Activated CD4-positive, alpha-beta memory T cell treated with anti-CD3 and anti-CD28 coated beads for 36 hours (primary cell): ENCODE measurements at regions not wholly inside any gene's neighbourhood (a gene's known extent, or its start where the extent isn't known, plus 50 kb on each side); places are given as distances from the start of the nearest gene placed in this dataset.

ENCODE experiments used
- CTCF ChIA-PET: fragments of 350-600 bp; sonication (Branson Sonifier 250); formaldehyde crosslinking; loops from one replicate; lab custom pipeline; 2021; ENCODE audit warnings: antibody characterized with exemption, inconsistent platforms; lab: Charles Lee
- POLR2A ChIA-PET: fragments of 350-600 bp; sonication (Branson Sonifier 250); formaldehyde crosslinking; loops from one replicate; lab custom pipeline; 2021; ENCODE audit warnings: antibody characterized with exemption; lab: Charles Lee
- DNase-seq: peaks from one replicate; pipeline ENCODE4 v3.0.0-alpha.2; 2020
- H3K27ac Mint-ChIP-seq: one replicate; pipeline ENCODE4 v1.8.0; 2021; ENCODE audit warnings: mixed read lengths
- H3K27me3 Mint-ChIP-seq: one replicate; pipeline ENCODE4 v1.8.0; 2021; ENCODE audit warnings: mixed read lengths
- H3K36me3 Mint-ChIP-seq: one replicate; pipeline ENCODE4 v1.8.0; 2021; ENCODE audit warnings: mixed read lengths
- H3K4me1 Mint-ChIP-seq: one replicate; pipeline ENCODE4 v1.8.0; 2021; ENCODE audit warnings: low read depth, mixed read lengths
- H3K4me3 Mint-ChIP-seq: one replicate; pipeline ENCODE4 v1.8.0; 2021; ENCODE audit warnings: mild to moderate bottlenecking, mixed read lengths
- H3K9me3 Mint-ChIP-seq: one replicate; pipeline ENCODE4 v1.8.0; 2021; ENCODE audit warnings: mixed read lengths
- intact Hi-C: fragments of 100-400 bp; cut with micrococcal nuclease; formaldehyde crosslinking; loops from one replicate; pipeline ENCODE4 v1.15.1; 2023

DNA sequence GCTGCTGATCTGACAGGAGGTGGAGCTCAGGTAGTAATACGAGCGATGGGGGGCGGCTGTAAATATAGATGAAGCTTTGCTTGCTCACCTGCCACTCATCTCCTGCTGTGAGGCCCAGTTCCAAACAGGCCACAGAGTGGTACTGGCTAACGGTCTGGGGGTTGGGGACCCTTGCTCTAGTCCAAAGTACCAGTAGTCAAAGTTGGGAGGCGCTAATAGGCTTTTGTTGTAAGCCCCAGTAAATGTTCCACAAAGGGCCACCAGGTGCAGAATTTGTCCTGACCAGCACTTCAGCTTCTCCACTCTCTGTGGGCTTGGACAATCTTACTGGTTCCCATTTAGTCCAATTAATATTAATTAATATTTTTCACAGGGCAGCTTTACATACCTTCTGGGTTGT, 206.6 kb downstream of the ACTR3B start:
- peaks cover 1% of the 10 kb centered on the region for H3K27me3 Mint-ChIP-seq
- no peak overlapping the region for H3K27ac Mint-ChIP-seq
- H3K4me3 Mint-ChIP-seq = no peak overlapping the region
- CTCF ChIA-PET = no interaction called here
- intact Hi-C loops = no loop called here
- DNase-seq = no peak
- H3K9me3 Mint-ChIP-seq = peaks cover 17% of the 10 kb centered on the region
- no peaks in the 10 kb centered on the region for H3K36me3 Mint-ChIP-seq
- no peaks in the 10 kb centered on the region for H3K4me1 Mint-ChIP-seq
- POLR2A ChIA-PET = no interaction called here

DNA sequence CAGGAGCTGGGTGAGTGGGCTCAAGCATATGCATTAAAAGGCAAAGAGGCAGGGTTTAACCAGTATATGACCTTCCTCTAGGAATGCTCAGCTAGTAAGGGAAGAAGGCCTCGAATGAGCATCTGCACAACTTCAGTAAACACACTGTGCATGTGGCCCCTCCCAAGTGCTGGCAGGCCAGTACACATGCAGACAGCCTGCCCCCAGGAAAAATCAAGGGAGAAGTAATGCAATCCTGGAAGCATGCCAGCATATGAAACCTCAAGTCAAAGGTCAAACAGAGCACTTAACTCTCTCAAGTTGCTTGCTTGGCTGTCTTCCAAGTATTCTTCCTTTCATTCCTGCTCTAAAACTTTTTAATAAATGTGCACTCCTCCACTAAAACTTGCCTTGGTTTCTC, 208.4 kb downstream of the ACTR3B start:
- Mint-ChIP-seq H3K4me3 (no peak overlapping the region), H3K36me3 (no peaks in the 10 kb centered on the region), H3K27ac (no peak overlapping the region), H3K9me3 (peaks cover 9% of the 10 kb centered on the region), H3K27me3 (peaks cover 1% of the 10 kb centered on the region), H3K4me1 (no peaks in the 10 kb centered on the region)
- ChIA-PET CTCF (no interaction called here), POLR2A (no interaction called here)
- no peak for DNase-seq
- intact Hi-C loops = no loop called here

DNA sequence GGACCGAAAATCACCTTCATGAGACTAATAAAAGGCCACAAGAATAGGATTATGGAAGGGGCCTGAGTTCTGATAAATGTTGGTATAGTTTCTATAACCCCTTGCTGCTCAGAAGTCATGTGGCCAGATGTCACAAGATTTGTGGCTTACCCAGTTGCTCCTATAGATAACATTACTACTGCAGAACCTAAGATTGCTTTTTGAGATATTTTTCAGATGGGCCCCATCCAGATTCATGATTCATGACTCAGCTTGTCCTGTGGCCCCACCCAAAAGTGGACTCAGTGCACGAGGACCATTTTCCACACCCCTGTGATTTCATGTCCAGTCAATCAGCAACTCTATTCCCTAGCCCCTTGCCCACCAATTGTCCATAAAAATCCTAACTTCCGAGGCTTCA, 209.0 kb downstream of the ACTR3B start:
- no peak for DNase-seq
- intact Hi-C loops = no loop called here
- Mint-ChIP-seq H3K9me3 (peaks cover 9% of the 10 kb centered on the region), H3K27ac (no peak overlapping the region), H3K27me3 (peaks cover 1% of the 10 kb centered on the region), H3K4me1 (no peaks in the 10 kb centered on the region), H3K4me3 (no peak overlapping the region), H3K36me3 (no peaks in the 10 kb centered on the region)
- ChIA-PET CTCF (no interaction called here), POLR2A (no interaction called here)

DNA sequence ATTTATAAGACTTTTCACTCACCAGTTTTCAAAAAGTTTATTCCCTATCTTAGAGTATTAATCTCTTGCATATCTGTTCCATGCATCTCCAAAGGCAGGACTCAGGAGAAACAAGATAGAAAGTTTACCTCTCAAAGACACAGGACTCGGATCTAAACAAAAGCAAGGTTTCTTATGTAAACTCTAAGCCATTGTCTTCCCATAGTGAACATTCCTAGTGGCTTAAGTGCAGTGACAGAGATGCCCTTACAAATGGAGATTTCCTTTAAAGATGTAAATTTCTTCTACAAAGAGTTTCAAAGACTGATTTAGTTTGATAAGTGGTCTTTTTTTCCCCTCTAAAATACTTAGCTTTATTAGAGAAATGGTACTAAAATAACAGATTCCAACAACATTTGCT, 209.8 kb downstream of the ACTR3B start:
- POLR2A ChIA-PET = no interaction called here
- CTCF ChIA-PET = no interaction called here

DNA sequence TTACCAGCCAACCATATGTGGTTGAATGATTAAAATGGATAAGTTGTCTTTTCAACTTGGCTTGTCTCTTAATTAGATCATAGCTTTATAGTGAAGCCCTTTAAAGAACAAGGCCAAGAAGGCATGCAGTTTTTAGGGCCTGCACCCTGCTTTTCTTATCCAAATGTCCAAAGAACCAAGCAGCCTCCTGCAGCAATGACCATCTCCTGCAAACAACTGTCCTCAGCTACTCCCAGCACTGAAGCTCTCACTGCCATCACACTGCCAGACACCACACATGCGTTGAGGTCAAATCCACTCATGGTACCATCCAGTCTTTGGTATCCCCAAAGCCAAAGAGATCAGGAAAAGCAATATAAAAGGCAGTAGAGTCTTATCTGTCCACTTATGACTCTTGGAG, 210.3 kb downstream of the ACTR3B start:
- Mint-ChIP-seq H3K36me3 (no peaks in the 10 kb centered on the region), H3K4me3 (no peak overlapping the region), H3K9me3 (peaks cover 9% of the 10 kb centered on the region), H3K4me1 (no peaks in the 10 kb centered on the region), H3K27me3 (peaks cover 1% of the 10 kb centered on the region), H3K27ac (no peak overlapping the region)
- ChIA-PET POLR2A (no interaction called here), CTCF (no interaction called here)
- no peak for DNase-seq
- intact Hi-C loops = no loop called here

More for the DNA sequence above, 209.8 kb downstream of the ACTR3B start:
- no peak for DNase-seq
- peaks cover 1% of the 10 kb centered on the region for H3K27me3 Mint-ChIP-seq
- H3K27ac Mint-ChIP-seq = no peak overlapping the region
- peaks cover 9% of the 10 kb centered on the region for H3K9me3 Mint-ChIP-seq
- intact Hi-C loops = no loop called here
- H3K4me3 Mint-ChIP-seq = no peak overlapping the region
- no peaks in the 10 kb centered on the region for H3K4me1 Mint-ChIP-seq
- no peaks in the 10 kb centered on the region for H3K36me3 Mint-ChIP-seq

DNA sequence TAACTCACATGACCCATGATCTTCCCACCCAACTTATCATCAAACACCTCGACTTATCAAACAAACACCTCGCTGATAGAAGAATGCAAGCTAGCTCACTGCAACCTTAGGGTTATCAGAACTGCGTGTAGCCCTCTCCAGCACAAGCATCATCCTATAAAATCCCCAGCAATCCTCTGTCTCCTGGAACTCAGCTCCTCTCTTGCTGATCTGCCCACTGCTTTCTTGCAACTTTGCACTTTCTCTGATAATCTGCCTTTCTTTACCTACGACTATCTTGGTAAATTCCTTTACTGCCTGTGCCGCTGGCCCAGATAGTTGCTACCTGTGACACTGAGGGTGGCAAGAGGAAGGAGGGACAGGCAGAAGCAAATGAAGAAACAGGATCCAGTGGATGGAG, 210.9 kb downstream of the ACTR3B start:
- DNase-seq = no peak
- intact Hi-C loops = no loop called here
- ChIA-PET POLR2A (no interaction called here), CTCF (no interaction called here)
- Mint-ChIP-seq H3K36me3 (no peaks in the 10 kb centered on the region), H3K27me3 (peaks cover 1% of the 10 kb centered on the region), H3K27ac (no peak overlapping the region), H3K4me1 (no peaks in the 10 kb centered on the region), H3K4me3 (no peak overlapping the region), H3K9me3 (peaks cover 9% of the 10 kb centered on the region)

DNA sequence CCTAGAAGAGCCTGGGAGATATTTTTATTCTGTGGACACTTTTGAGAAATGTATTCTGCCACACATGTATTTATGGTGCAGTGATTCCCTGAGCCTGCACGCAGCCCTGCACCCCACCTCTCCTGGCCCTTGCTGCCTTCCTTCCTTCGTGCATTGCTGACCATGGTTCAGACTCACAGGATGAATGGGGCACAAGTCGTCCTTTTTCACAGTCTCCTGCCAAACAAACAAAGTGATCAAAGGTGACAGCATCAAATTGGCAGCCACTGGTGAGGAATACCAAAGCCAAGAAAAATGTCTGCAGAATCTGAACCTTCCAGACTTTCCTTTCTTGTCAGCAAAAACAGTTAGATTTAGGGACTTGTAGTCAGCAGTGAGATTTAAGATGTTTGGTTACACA, 215.0 kb downstream of the ACTR3B start:
- H3K27ac Mint-ChIP-seq = no peak overlapping the region
- ChIA-PET POLR2A (no interaction called here), CTCF (no interaction called here)
- no peak overlapping the region for H3K4me3 Mint-ChIP-seq
- intact Hi-C loops = no loop called here
- no peaks in the 10 kb centered on the region for H3K4me1 Mint-ChIP-seq
- H3K27me3 Mint-ChIP-seq = peaks cover 1% of the 10 kb centered on the region
- H3K36me3 Mint-ChIP-seq = no peaks in the 10 kb centered on the region
- no peaks in the 10 kb centered on the region for H3K9me3 Mint-ChIP-seq
- no peak for DNase-seq

DNA sequence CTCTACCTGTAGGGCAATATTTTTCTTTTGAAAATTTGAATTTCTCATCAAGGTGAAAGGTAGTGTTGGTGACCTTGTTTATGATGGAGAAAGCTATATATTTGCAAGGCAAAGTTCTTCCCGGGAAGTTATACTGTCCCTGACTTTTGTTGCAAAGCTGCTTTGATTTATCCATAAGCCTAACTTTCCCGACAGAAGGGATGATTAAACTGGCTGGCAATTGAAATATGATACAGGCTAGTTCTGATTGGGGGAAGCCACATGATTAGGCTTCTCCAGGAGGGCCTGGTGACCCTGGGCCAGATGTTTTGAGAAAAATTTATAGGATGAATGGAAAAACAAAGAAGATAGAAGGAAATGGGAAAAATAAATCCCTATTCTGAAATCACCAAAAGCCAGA, 215.5 kb downstream of the ACTR3B start:
- Mint-ChIP-seq H3K9me3 (no peaks in the 10 kb centered on the region), H3K4me3 (no peak overlapping the region), H3K36me3 (no peaks in the 10 kb centered on the region), H3K27ac (no peak overlapping the region), H3K27me3 (no peaks in the 10 kb centered on the region), H3K4me1 (no peaks in the 10 kb centered on the region)
- POLR2A ChIA-PET = no interaction called here
- intact Hi-C loops = no loop called here
- CTCF ChIA-PET = no interaction called here
- no peak for DNase-seq

DNA sequence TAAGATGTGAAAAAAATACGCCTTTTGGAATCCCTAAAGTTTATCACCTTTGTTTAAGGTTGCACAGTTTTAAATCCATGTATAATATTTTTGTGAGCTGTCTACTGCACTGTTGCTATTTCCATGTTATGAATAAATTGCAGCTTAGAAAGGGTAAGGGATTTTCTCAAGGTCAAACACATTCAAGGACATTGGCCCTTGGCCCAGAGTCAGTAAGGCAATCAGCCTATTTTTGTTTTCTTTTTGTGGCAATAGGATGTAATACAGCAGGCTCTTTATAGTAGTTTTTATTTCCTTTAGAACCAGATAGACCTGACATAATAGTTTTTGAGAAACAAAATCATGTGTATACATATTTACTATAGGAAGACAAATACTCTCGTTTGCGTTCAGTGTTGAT, 219.8 kb downstream of the ACTR3B start:
- no peak overlapping the region for H3K27ac Mint-ChIP-seq
- no peak for DNase-seq
- no peaks in the 10 kb centered on the region for H3K4me1 Mint-ChIP-seq
- no peaks in the 10 kb centered on the region for H3K36me3 Mint-ChIP-seq
- no peaks in the 10 kb centered on the region for H3K9me3 Mint-ChIP-seq
- CTCF ChIA-PET = no interaction called here
- H3K27me3 Mint-ChIP-seq = no peaks in the 10 kb centered on the region
- H3K4me3 Mint-ChIP-seq = no peak overlapping the region
- intact Hi-C loops = no loop called here
- POLR2A ChIA-PET = no interaction called here

DNA sequence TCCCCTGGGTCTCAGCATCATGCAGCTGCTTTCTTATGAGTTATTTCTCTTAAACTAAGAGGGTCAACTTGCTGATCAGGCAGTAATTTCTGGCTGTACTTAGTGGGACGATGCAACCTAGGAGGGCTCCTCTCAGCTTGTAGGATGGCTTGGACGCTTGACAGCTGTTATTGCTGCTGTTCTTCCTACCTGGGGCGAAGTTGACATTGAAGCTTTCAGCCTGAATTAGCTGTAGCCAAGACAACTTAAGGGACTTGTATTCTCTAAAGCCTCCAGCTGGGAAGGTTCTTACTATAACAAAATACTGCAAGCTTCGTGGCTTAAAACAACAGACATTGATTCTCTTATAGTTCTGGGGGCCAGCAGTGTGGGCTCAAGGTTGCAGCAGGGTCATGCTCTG, 224.9 kb downstream of the ACTR3B start:
- H3K36me3 Mint-ChIP-seq = no peaks in the 10 kb centered on the region
- no peaks in the 10 kb centered on the region for H3K4me1 Mint-ChIP-seq
- H3K4me3 Mint-ChIP-seq = no peak overlapping the region
- H3K9me3 Mint-ChIP-seq = no peaks in the 10 kb centered on the region
- ChIA-PET CTCF (no interaction called here), POLR2A (no interaction called here)
- H3K27me3 Mint-ChIP-seq = no peaks in the 10 kb centered on the region
- intact Hi-C loops = no loop called here
- DNase-seq = no peak
- H3K27ac Mint-ChIP-seq = no peak overlapping the region

DNA sequence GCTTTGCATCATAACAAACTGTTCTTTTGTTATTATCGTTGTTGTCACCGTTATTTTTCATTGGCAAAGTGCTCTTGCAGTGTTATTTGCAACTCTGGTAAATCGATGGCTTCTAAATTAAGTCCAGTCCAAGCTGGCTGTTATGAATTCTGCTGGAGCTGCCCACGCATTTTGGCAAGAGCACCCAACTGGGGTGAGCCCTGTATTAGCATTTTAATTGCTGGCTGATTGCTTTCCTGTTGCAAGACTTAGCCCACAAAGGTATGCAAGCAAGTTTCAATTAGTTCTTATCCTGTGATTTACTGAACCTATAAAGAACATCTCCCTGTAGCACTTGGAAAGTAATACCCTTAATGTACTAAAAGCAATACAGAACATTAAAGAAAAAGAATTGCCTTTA, 226.8 kb downstream of the ACTR3B start:
- intact Hi-C loops = no loop called here
- no peaks in the 10 kb centered on the region for H3K4me1 Mint-ChIP-seq
- H3K27me3 Mint-ChIP-seq = no peaks in the 10 kb centered on the region
- H3K36me3 Mint-ChIP-seq = no peaks in the 10 kb centered on the region
- no peak for DNase-seq
- H3K9me3 Mint-ChIP-seq = no peaks in the 10 kb centered on the region
- no peak overlapping the region for H3K4me3 Mint-ChIP-seq
- POLR2A ChIA-PET = no interaction called here
- no peak overlapping the region for H3K27ac Mint-ChIP-seq
- CTCF ChIA-PET = no interaction called here

DNA sequence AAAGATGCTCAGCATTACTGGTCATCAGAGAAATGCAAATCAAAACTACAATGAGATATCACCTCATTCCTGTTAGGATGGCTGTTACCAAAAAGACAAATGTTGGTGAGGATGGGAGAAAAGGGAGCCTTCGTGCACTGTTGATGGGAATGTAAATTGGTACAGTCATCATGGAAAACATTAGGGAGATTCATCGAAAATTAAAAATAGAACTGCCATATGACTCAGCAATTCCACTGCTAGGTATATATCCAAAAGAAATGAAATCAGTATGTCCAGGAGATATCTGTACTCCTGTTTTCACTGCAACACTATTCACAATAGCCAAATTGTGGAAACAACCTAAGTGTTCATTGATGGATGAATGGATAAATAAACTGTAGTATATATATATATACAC, 228.1 kb downstream of the ACTR3B start:
- DNase-seq = no peak
- intact Hi-C loops = no loop called here
- ChIA-PET POLR2A (no interaction called here), CTCF (no interaction called here)
- H3K36me3 Mint-ChIP-seq = no peaks in the 10 kb centered on the region
- no peaks in the 10 kb centered on the region for H3K9me3 Mint-ChIP-seq
- no peak overlapping the region for H3K27ac Mint-ChIP-seq
- H3K4me3 Mint-ChIP-seq = no peak overlapping the region
- no peaks in the 10 kb centered on the region for H3K4me1 Mint-ChIP-seq
- no peaks in the 10 kb centered on the region for H3K27me3 Mint-ChIP-seq

DNA sequence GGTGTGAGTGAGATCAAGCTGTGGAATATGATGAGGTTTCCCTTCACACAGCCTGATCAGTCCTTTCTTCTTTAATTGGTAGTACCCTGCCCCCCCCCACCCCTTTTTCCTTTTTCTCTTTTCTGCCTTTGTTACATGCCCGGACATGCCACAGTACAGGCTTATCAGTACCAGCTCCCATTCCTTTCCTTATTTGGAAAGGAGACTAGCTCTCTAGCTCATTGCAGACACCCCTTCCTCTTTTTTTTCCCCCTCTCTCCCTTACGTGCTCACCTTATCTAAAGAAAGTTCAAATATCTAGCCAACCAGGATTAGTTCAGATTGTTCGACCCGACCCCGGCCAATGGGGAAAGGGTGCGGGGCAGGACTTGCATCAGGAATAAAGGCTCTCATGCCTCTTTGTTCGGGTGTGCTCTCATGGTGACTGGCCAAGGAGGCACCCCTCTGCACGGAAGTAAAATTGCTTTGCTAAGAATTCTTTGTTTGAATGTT, 230.4 kb downstream of the ACTR3B start:
- intact Hi-C loops = no loop called here
- no peaks in the 10 kb centered on the region for H3K27me3 Mint-ChIP-seq
- ChIA-PET CTCF (no interaction called here), POLR2A (no interaction called here)
- no peak overlapping the region for H3K4me3 Mint-ChIP-seq
- no peak overlapping the region for H3K27ac Mint-ChIP-seq
- H3K4me1 Mint-ChIP-seq = no peaks in the 10 kb centered on the region
- H3K9me3 Mint-ChIP-seq = no peaks in the 10 kb centered on the region
- no peak for DNase-seq
- no peaks in the 10 kb centered on the region for H3K36me3 Mint-ChIP-seq

DNA sequence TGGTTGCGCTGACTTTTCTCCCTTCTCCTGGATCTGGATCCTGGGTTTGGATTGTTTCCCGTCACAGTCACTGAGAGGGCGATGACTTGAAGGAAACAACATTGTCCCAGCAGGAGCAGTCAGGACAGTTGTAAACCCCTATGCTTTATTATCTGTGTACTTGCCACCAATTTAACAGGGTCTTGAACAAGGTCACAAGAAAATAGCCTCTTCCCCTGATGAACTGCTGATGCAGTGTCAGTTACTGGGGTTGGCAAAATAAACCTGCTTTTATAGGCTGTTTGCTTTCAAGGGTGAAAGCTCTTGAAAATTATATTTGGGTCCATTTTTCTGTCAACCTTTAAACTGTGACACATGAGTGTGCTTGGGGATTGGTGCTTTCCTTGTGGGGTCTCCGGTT, 238.9 kb downstream of the ACTR3B start:
- CTCF ChIA-PET = no interaction called here
- H3K36me3 Mint-ChIP-seq = no peaks in the 10 kb centered on the region
- peaks cover 16% of the 10 kb centered on the region for H3K9me3 Mint-ChIP-seq
- no peaks in the 10 kb centered on the region for H3K27me3 Mint-ChIP-seq
- intact Hi-C loops = no loop called here
- no peak overlapping the region for H3K4me3 Mint-ChIP-seq
- POLR2A ChIA-PET = no interaction called here
- no peak for DNase-seq
- H3K27ac Mint-ChIP-seq = no peak overlapping the region
- no peaks in the 10 kb centered on the region for H3K4me1 Mint-ChIP-seq
